Endothelial cell of umbilical vein (primary cell): ENCODE measurements at regions not wholly inside any gene's neighbourhood (a gene's known extent, or its start where the extent isn't known, plus 50 kb on each side); places are given as distances from the start of the nearest gene placed in this dataset.

ENCODE experiments used
- BruUV-seq: library from RNA; stranded (reverse); fragments of 400-500 nt; replicated peaks from 2 replicates; lab custom pipeline; 2021; lab: Mats Ljungman, UMichigan
- CTCF ChIA-PET: fragments of 300-600, 350-600 bp; sonication (Branson Sonifier 250); formaldehyde crosslinking; loops from one replicate; lab custom pipeline; 2021; ENCODE audit warnings: antibody characterized with exemption, inconsistent platforms; lab: Charles Lee
- POLR2A ChIA-PET: fragments of 300-600, 350-600 bp; sonication (Branson Sonifier 250); formaldehyde crosslinking; loops from one replicate; lab custom pipeline; 2021; ENCODE audit warnings: antibody characterized with exemption, inconsistent platforms; lab: Charles Lee
- DNase-seq: peaks from one replicate; pipeline ENCODE4 v3.0.0-alpha.2; 2011; ENCODE audit warnings: low read depth, low spot score
- FAIRE-seq: peaks from 2 replicates; lab custom pipeline; 2011; peaks lifted over from hg19 to GRCh38; lab: Jason Lieb, UNC
- H2AFZ ChIP-seq: 2 replicates; pipeline ENCODE4 v1.6.0; 2012; ENCODE audit warnings: low read depth, low read length, control low read depth, inconsistent platforms
- H3K27ac ChIP-seq: 2 replicates; pipeline ENCODE4 v1.5.1; 2011; ENCODE audit warnings: low read depth, mild to moderate bottlenecking, control low read depth, low read length, moderate library complexity; ENCODE audit not compliant: insufficient read depth
- H3K27me3 ChIP-seq, 2 experiments: 2 replicates each; pipeline versions ENCODE4 v1.6.0 to v1.6.1; 2011; ENCODE audit warnings: low read length in 2 of 2, mixed read lengths in 1 of 2; ENCODE audit not compliant: control insufficient read depth in 2 of 2, insufficient read depth in 2 of 2
- H3K36me3 ChIP-seq, 2 experiments: 2 replicates in 1 of 2; 3 replicates in 1 of 2; pipeline ENCODE4 v1.5.1; 2011; ENCODE audit warnings: low read length in 2 of 2, mild to moderate bottlenecking in 1 of 2, moderate library complexity in 1 of 2; ENCODE audit not compliant: control insufficient read depth in 2 of 2, insufficient read depth in 2 of 2; ENCODE audit errors: extremely low read depth in 1 of 2
- H3K4me1 ChIP-seq: 3 replicates; pipeline ENCODE4 v1.5.1; 2011; ENCODE audit warnings: mild to moderate bottlenecking, low read length; ENCODE audit not compliant: control insufficient read depth, insufficient read depth; ENCODE audit errors: extremely low read depth
- H3K4me2 ChIP-seq: 2 replicates; pipeline ENCODE4 v1.6.1; 2011; ENCODE audit warnings: low read length, control low read depth, mixed read lengths; ENCODE audit not compliant: insufficient read depth
- H3K4me3 ChIP-seq, 3 experiments: fragments of 200-600 bp in 1 of 3; sonication (generic), shearing (Covaris generic) in 1 of 3; replicated peaks in 1 of 3; 2 replicates each; pipeline ENCODE4 v1.5.1; 2011 to 2016; ENCODE audit warnings: control low read depth in 3 of 3, low read length in 3 of 3, mild to moderate bottlenecking in 2 of 3, inconsistent platforms in 1 of 3, low read depth in 1 of 3, moderate library complexity in 1 of 3; ENCODE audit not compliant: insufficient read depth in 1 of 3
- H3K79me2 ChIP-seq: 2 replicates; pipeline ENCODE4 v1.6.0; 2012; ENCODE audit warnings: low read length, inconsistent platforms; ENCODE audit not compliant: control insufficient read depth, insufficient read depth
- H3K9ac ChIP-seq: replicated peaks from 2 replicates; pipeline ENCODE3; 2011; ENCODE audit warnings: low read length, control low read depth; ENCODE audit not compliant: insufficient read depth; ENCODE audit errors: extremely low read depth
- H3K9me1 ChIP-seq: replicated peaks from 3 replicates; pipeline ENCODE4 v1.6.0; 2011; ENCODE audit warnings: mild to moderate bottlenecking, low read length; ENCODE audit not compliant: control insufficient read depth, insufficient read depth; ENCODE audit errors: extremely low read depth
- H3K9me3 ChIP-seq: replicated peaks from 2 replicates; pipeline ENCODE4 v1.5.1; 2012; ENCODE audit warnings: low read length, inconsistent platforms; ENCODE audit not compliant: control insufficient read depth, insufficient read depth
- H4K20me1 ChIP-seq: replicated peaks from 2 replicates; pipeline ENCODE3; 2011; ENCODE audit warnings: mild to moderate bottlenecking, low read length; ENCODE audit not compliant: control insufficient read depth, insufficient read depth; ENCODE audit errors: extremely low read depth
- CTCF ChIP-seq, 2 donors: IDR thresholded peaks; 1 replicate in 1 of 2; 2 replicates in 1 of 2; pipeline ENCODE4 v1.5.1; 2011; ENCODE audit warnings: low read length in 2 of 2, mild to moderate bottlenecking in 2 of 2, moderate library complexity in 2 of 2, control low read depth in 1 of 2, inconsistent platforms in 1 of 2, low read depth in 1 of 2; ENCODE audit not compliant: insufficient read depth in 1 of 2; ENCODE audit errors: extremely low read depth in 1 of 2
- EZH2 ChIP-seq: IDR thresholded peaks from 2 replicates; pipeline ENCODE4 v1.6.1; 2012; ENCODE audit warnings: borderline replicate concordance, low read depth, mild to moderate bottlenecking, moderate library complexity, low read length, inconsistent platforms; ENCODE audit not compliant: severe bottlenecking
- FOS ChIP-seq: IDR thresholded peaks from 2 replicates; pipeline ENCODE4 v1.6.1; 2011; ENCODE audit warnings: mild to moderate bottlenecking, low read length, moderate library complexity, borderline replicate concordance; ENCODE audit not compliant: insufficient read depth
- GATA2 ChIP-seq: IDR thresholded peaks from 2 replicates; pipeline ENCODE4 v1.7.0; 2011; ENCODE audit warnings: low read depth, mild to moderate bottlenecking, moderate library complexity, mixed read lengths, low read length; ENCODE audit not compliant: insufficient read length, insufficient read depth
- JUN ChIP-seq: IDR thresholded peaks from 2 replicates; pipeline ENCODE4 v1.6.1; 2011; ENCODE audit warnings: borderline replicate concordance, low read depth; ENCODE audit not compliant: insufficient read length, insufficient read depth
- MYC ChIP-seq: IDR thresholded peaks from one replicate; pipeline ENCODE4 v1.6.1; 2011; ENCODE audit warnings: mild to moderate bottlenecking, low read depth, low read length
- POLR2A ChIP-seq: IDR thresholded peaks from 2 replicates; pipeline ENCODE4 v1.6.1; 2012; ENCODE audit warnings: low read depth, mild to moderate bottlenecking, control low read depth, low read length
- POLR2AphosphoS5 ChIP-seq: IDR thresholded peaks from 2 replicates; pipeline ENCODE4 v1.6.1; 2012; ENCODE audit warnings: low read depth, mild to moderate bottlenecking, control low read depth, low read length, moderate library complexity; ENCODE audit not compliant: insufficient read depth
- dilution Hi-C: fragments of 300-500 bp; cut with MboI; formaldehyde crosslinking; loops from one replicate; pipeline ENCODE4 v1.15.0; 2019; ENCODE audit warnings: low sequenced_read_pairs; ENCODE audit not compliant: extremely low pct_ligation_motif_present
- intact Hi-C: fragments of 100-400 bp; cut with micrococcal nuclease; formaldehyde crosslinking; loops from one replicate; pipeline ENCODE4 v1.10.0; 2022
- TF ChIP-seq, protein P1 (sequence below): IDR thresholded peaks from 2 replicates; pipeline ENCODE4 v1.6.1; 2011; ENCODE audit not compliant: insufficient read depth, insufficient read length

DNA sequence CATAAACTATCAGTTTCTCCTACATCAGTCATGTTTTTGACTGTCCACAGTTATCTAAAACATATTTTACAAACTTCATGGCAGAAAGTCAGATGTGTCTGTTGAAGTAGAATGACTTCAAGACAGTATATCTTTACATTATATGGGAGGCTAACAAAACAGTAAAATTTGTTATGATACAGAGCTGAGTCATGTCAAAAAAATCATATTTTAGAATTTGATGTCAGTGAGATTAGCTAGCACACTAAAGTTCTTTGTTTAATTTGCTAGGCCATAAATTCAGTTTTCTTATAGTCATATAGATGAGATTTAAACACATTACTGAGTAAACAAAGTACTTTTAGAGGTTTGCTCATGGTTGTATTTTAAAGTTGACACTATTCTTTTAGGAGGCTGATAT lies 80.3 kb upstream of the IGSF10 start:
- no peak for FAIRE-seq
- H3K9me3 ChIP-seq: no peaks in the 10 kb centered on the region

More for the DNA sequence above, 80.3 kb upstream of the IGSF10 start:
- Histone ChIP-seq H3K4me2 (no peak overlapping the region), H3K27ac (no peak overlapping the region), H3K27me3 (no peaks in the 10 kb centered on the region), H3K79me2 (no peaks in the 10 kb centered on the region), H3K36me3 (no peaks in the 10 kb centered on the region), H3K4me1 (no peaks in the 10 kb centered on the region), H4K20me1 (no peaks in the 10 kb centered on the region), H3K9ac (no peak overlapping the region), H3K9me1 (no peaks in the 10 kb centered on the region), H2AFZ (no peak overlapping the region), H3K4me3 (no peak overlapping the region)
- ChIA-PET CTCF (no interaction called here), POLR2A (no interaction called here)
- intact Hi-C loops (no loop called here), dilution Hi-C loops (no loop called here)
- DNase-seq: no peak
- TF ChIP-seq, protein P1, sequence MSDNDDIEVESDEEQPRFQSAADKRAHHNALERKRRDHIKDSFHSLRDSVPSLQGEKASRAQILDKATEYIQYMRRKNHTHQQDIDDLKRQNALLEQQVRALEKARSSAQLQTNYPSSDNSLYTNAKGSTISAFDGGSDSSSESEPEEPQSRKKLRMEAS: no peak
- TF ChIP-seq JUN: no peak
- TF ChIP-seq MYC: no peak
- no peak for TF ChIP-seq POLR2A
- no peak for TF ChIP-seq POLR2AphosphoS5
- TF ChIP-seq GATA2: no peak
- TF ChIP-seq FOS: no peak
- no peak for TF ChIP-seq EZH2
- TF ChIP-seq CTCF (IDR thresholded peaks at IDR 0.05; ENCODE audit: extremely low read depth in 1 of 2, insufficient read depth in 1 of 2, low read depth in 1 of 2, low read length in 2 of 2): no peak
- BruUV-seq: no TSS peak
